ENCODE measurements at regions not wholly inside any gene's neighbourhood (a gene's known extent, or its start where the extent isn't known, plus 50 kb on each side); places are given as distances from the start of the nearest gene placed in this dataset.

GRCh38 chr18:10124967-10125366 is 211.2 kb downstream of the VAPA start:
- Mint-ChIP-seq H3K27me3 (no peaks in the 10 kb centered on the region), H3K4me1 (ENCODE audit: unreplicated experiment) (peaks cover 62% of the 10 kb centered on the region), H3K27ac (peak overlapping the region; percentile 25), H3K36me3 (no peaks in the 10 kb centered on the region), H3K4me3 (no peak overlapping the region), H3K9me3 (no peaks in the 10 kb centered on the region)
- no peak for TF ChIP-seq CTCF (conservative IDR thresholded peaks at IDR 0.05)
- no peak for DNase-seq (ENCODE audit: extremely low spot score, unreplicated experiment)

- no peaks in the 10 kb centered on the region for H3K27me3 Mint-ChIP-seq
- DNase-seq (ENCODE audit: extremely low spot score, unreplicated experiment), result no peak
- H3K4me1 Mint-ChIP-seq (ENCODE audit: unreplicated experiment), result peaks cover 63% of the 10 kb centered on the region
- no peaks in the 10 kb centered on the region for H3K9me3 Mint-ChIP-seq
- H3K36me3 Mint-ChIP-seq, result no peaks in the 10 kb centered on the region
- no peak for TF ChIP-seq CTCF (conservative IDR thresholded peaks at IDR 0.05)
- no peak overlapping the region for H3K27ac Mint-ChIP-seq
- no peak overlapping the region for H3K4me3 Mint-ChIP-seq
Observed at GRCh38 chr18:10127729-10128128, 213.9 kb downstream of the VAPA start.

- H3K4me1 Mint-ChIP-seq (ENCODE audit: unreplicated experiment), result peaks cover 60% of the 10 kb centered on the region
Observed at GRCh38 chr18:10128921-10129501, 215.2 kb downstream of the VAPA start.

GRCh38 chr18:10130606-10131005 is 216.8 kb downstream of the VAPA start:
- Mint-ChIP-seq H3K27me3 (no peaks in the 10 kb centered on the region), H3K4me1 (ENCODE audit: unreplicated experiment) (peaks cover 54% of the 10 kb centered on the region), H3K27ac (peak overlapping the region; percentile 71), H3K4me3 (peak overlapping the region; percentile 43), H3K9me3 (no peaks in the 10 kb centered on the region), H3K36me3 (no peaks in the 10 kb centered on the region)
- no peak for DNase-seq (ENCODE audit: extremely low spot score, unreplicated experiment)
- TF ChIP-seq CTCF (conservative IDR thresholded peaks at IDR 0.05), result no peak

More at GRCh38 chr18:10128921-10129501, 215.2 kb downstream of the VAPA start:
- peak overlapping the region; percentile 10 for H3K4me3 Mint-ChIP-seq
- H3K9me3 Mint-ChIP-seq, result no peaks in the 10 kb centered on the region
- H3K27ac Mint-ChIP-seq, result no peak overlapping the region
- H3K27me3 Mint-ChIP-seq, result no peaks in the 10 kb centered on the region
- no peak for TF ChIP-seq CTCF (conservative IDR thresholded peaks at IDR 0.05)
- no peaks in the 10 kb centered on the region for H3K36me3 Mint-ChIP-seq
- DNase-seq (ENCODE audit: extremely low spot score, unreplicated experiment), result no peak

- Mint-ChIP-seq H3K4me1 (ENCODE audit: unreplicated experiment) (peaks cover 54% of the 10 kb centered on the region), H3K27me3 (no peaks in the 10 kb centered on the region), H3K36me3 (no peaks in the 10 kb centered on the region), H3K4me3 (peak overlapping the region; percentile 63), H3K27ac (peak overlapping the region; percentile 71), H3K9me3 (no peaks in the 10 kb centered on the region)
- no peak for TF ChIP-seq CTCF (conservative IDR thresholded peaks at IDR 0.05)
- DNase-seq (ENCODE audit: extremely low spot score, unreplicated experiment), result no peak
Observed at GRCh38 chr18:10131081-10131459, 217.3 kb downstream of the VAPA start.

All from type B pancreatic cell (in vitro differentiated cells).